ENCODE measurements at regions not wholly inside any gene's neighbourhood (a gene's known extent, or its start where the extent isn't known, plus 50 kb on each side); places are given as distances from the start of the nearest gene placed in this dataset.

- DNase-seq (ENCODE audit: low read depth) = no peak
Observed at GRCh38 chr12:91922139-91922538, 223.5 kb downstream of the BTG1 start.

GRCh38 chr12:91921555-91921954 is 224.1 kb downstream of the BTG1 start:
- DNase-seq (ENCODE audit: low read depth) = peak; percentile 30

- no peak for DNase-seq (ENCODE audit: low read depth)
Observed at GRCh38 chr12:91920741-91921140, 224.9 kb downstream of the BTG1 start.

- DNase-seq (ENCODE audit: low read depth) = peak; percentile 47
Observed at GRCh38 chr12:91920276-91920675, 225.4 kb downstream of the BTG1 start.

GRCh38 chr12:91918431-91918830 is 227.2 kb downstream of the BTG1 start:
- no peak for DNase-seq (ENCODE audit: low read depth)

- no peak for DNase-seq (ENCODE audit: low read depth)
Observed at GRCh38 chr12:91914701-91915100, 230.9 kb downstream of the BTG1 start.

- DNase-seq (ENCODE audit: low read depth) = no peak
Observed at GRCh38 chr12:91913651-91914050, 232.0 kb downstream of the BTG1 start.

- DNase-seq (ENCODE audit: low read depth) = no peak
Observed at GRCh38 chr12:91913124-91913523, 232.5 kb downstream of the BTG1 start.

- no peak for DNase-seq (ENCODE audit: low read depth)
Observed at GRCh38 chr12:91912178-91912577, 233.5 kb downstream of the BTG1 start.

- no peak for DNase-seq (ENCODE audit: low read depth)
Observed at GRCh38 chr12:91910871-91911388, 234.7 kb downstream of the BTG1 start.

- peak; percentile 61 for DNase-seq (ENCODE audit: low read depth)
Observed at GRCh38 chr12:91902860-91903683, 242.6 kb downstream of the BTG1 start.

GRCh38 chr12:91901381-91902074 is 244.1 kb downstream of the BTG1 start:
- no peak for DNase-seq (ENCODE audit: low read depth)

GRCh38 chr12:91900971-91901370 is 244.7 kb downstream of the BTG1 start:
- no peak for DNase-seq (ENCODE audit: low read depth)

- no peak for DNase-seq (ENCODE audit: low read depth)
Observed at GRCh38 chr12:91899056-91899455, 246.6 kb downstream of the BTG1 start.

GRCh38 chr12:91897025-91897515 is 248.6 kb downstream of the BTG1 start:
- DNase-seq (ENCODE audit: low read depth) = no peak

- DNase-seq (ENCODE audit: low read depth) = no peak
Observed at GRCh38 chr12:91896286-91897024, 249.2 kb downstream of the BTG1 start.

GRCh38 chr12:91894911-91895310 is 250.7 kb downstream of the BTG1 start:
- DNase-seq (ENCODE audit: low read depth) = no peak

- no peak for DNase-seq (ENCODE audit: low read depth)
Observed at GRCh38 chr12:91893476-91893875, 252.2 kb downstream of the BTG1 start.

GRCh38 chr12:91892081-91892855 is 253.4 kb downstream of the BTG1 start:
- no peak for DNase-seq (ENCODE audit: low read depth)

- no peak for DNase-seq (ENCODE audit: low read depth)
Observed at GRCh38 chr12:91890742-91891141, 254.9 kb downstream of the BTG1 start.

- DNase-seq (ENCODE audit: low read depth) = no peak
Observed at GRCh38 chr12:91889910-91890309, 255.7 kb downstream of the BTG1 start.

GRCh38 chr12:91889059-91889458 is 256.6 kb downstream of the BTG1 start:
- no peak for DNase-seq (ENCODE audit: low read depth)

Measured in EH (cell line).